ENCODE measurements at regions not wholly inside any gene's neighbourhood (a gene's known extent, or its start where the extent isn't known, plus 50 kb on each side); places are given as distances from the start of the nearest gene placed in this dataset.

DNA sequence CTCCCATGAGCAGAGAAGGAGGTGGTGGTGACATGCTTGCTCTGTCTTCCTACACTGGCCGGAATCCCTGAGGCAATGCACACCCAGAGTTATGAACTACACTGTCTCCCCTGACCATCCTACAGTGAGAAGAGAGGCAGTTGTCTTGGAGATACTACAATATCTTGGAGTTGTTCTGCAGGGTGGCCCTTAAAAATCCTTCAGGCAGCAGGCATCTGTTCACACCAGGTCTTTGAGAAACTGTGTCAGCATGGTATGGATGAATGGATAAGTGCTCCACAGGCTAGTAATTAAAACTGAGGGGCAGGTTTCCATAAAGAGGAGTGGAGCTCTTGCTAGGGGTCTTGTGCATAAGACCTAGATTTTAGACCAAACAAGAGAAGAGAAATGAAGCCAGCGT, 223.7 kb upstream of the COPS8 start:
- H3K27ac ChIP-seq (ENCODE audit: low read depth, low read length): no peak overlapping the region
- no CpG with 5 or more reads among the region's 2 CpGs for WGBS (ENCODE audit: extremely low coverage, insufficient coverage, low lambda C conversion rate)

GRCh38 chr2:236862526-236862925, 223.2 kb upstream of the COPS8 start:
- H3K23ac ChIP-seq (ENCODE audit: low read length): no peak overlapping the region
- H3K27me3 ChIP-seq (ENCODE audit: insufficient read depth, low read length, poor library complexity): no peaks in the 10 kb centered on the region
- DNase-seq: no peak
- H3K9ac ChIP-seq (ENCODE audit: low read length): no peak overlapping the region
- H3K18ac ChIP-seq (ENCODE audit: low read length): no peak overlapping the region
- H4K8ac ChIP-seq (ENCODE audit: low read depth, low read length): no peak overlapping the region
- no CpG with 5 or more reads among the region's 2 CpGs for WGBS (ENCODE audit: extremely low coverage, insufficient coverage, low lambda C conversion rate)
- no peak overlapping the region for H2BK5ac ChIP-seq (ENCODE audit: low read length)
- H3K36me3 ChIP-seq (ENCODE audit: control insufficient read depth, insufficient read depth, low read length): no peaks in the 10 kb centered on the region
- H3K4me3 ChIP-seq (ENCODE audit: low read length): no peak overlapping the region
- no peak overlapping the region for H3K4me2 ChIP-seq (ENCODE audit: low read length)
- H2BK120ac ChIP-seq (ENCODE audit: low read depth, low read length): no peak overlapping the region
- peaks cover 10% of the 10 kb centered on the region for H3K4me1 ChIP-seq (ENCODE audit: control insufficient read depth, low read depth, low read length)
- H2AK5ac ChIP-seq (ENCODE audit: low read length): no peak overlapping the region
- no peaks in the 10 kb centered on the region for H3K79me1 ChIP-seq (ENCODE audit: low read length)
- no peak overlapping the region for H4K5ac ChIP-seq (ENCODE audit: low read length)
- no peak overlapping the region for H3K27ac ChIP-seq (ENCODE audit: low read depth, low read length)
- no peak overlapping the region for H2BK15ac ChIP-seq (replicated peaks; ENCODE audit: low read depth)
- H3K56ac ChIP-seq (ENCODE audit: low read length): no peak overlapping the region
- H3K79me2 ChIP-seq (ENCODE audit: control insufficient read depth, insufficient read depth, low read length): no peaks in the 10 kb centered on the region
- no peak overlapping the region for H3K4ac ChIP-seq (ENCODE audit: low read depth, low read length)

More for the DNA sequence above, 223.7 kb upstream of the COPS8 start:
- no peaks in the 10 kb centered on the region for H3K79me2 ChIP-seq (ENCODE audit: control insufficient read depth, insufficient read depth, low read length)
- no peak overlapping the region for H4K8ac ChIP-seq (ENCODE audit: low read depth, low read length)
- peaks cover 13% of the 10 kb centered on the region for H3K4me1 ChIP-seq (ENCODE audit: control insufficient read depth, low read depth, low read length)
- no peak overlapping the region for H2BK5ac ChIP-seq (ENCODE audit: low read length)
- H3K27me3 ChIP-seq (ENCODE audit: insufficient read depth, low read length, poor library complexity): no peaks in the 10 kb centered on the region
- no peaks in the 10 kb centered on the region for H3K36me3 ChIP-seq (ENCODE audit: control insufficient read depth, insufficient read depth, low read length)
- no peak overlapping the region for H3K56ac ChIP-seq (ENCODE audit: low read length)
- no peak overlapping the region for H3K9ac ChIP-seq (ENCODE audit: low read length)
- H2AK5ac ChIP-seq (ENCODE audit: low read length): no peak overlapping the region
- H2BK120ac ChIP-seq (ENCODE audit: low read depth, low read length): no peak overlapping the region
- H3K79me1 ChIP-seq (ENCODE audit: low read length): no peaks in the 10 kb centered on the region
- H3K18ac ChIP-seq (ENCODE audit: low read length): no peak overlapping the region
- no peak for DNase-seq
- H3K4me3 ChIP-seq (ENCODE audit: low read length): no peak overlapping the region
- H4K5ac ChIP-seq (ENCODE audit: low read length): no peak overlapping the region
- H3K4me2 ChIP-seq (ENCODE audit: low read length): no peak overlapping the region
- H3K23ac ChIP-seq (ENCODE audit: low read length): no peak overlapping the region
- H2BK15ac ChIP-seq (replicated peaks; ENCODE audit: low read depth): no peak overlapping the region
- no peak overlapping the region for H3K4ac ChIP-seq (ENCODE audit: low read depth, low read length)

- no peaks in the 10 kb centered on the region for H3K79me2 ChIP-seq (ENCODE audit: control insufficient read depth, insufficient read depth, low read length)
- WGBS (ENCODE audit: extremely low coverage, insufficient coverage, low lambda C conversion rate): no CpG with 5 or more reads among the region's 9 CpGs
- no peak for DNase-seq
- no peak overlapping the region for H3K9ac ChIP-seq (ENCODE audit: low read length)
- no peak overlapping the region for H3K27ac ChIP-seq (ENCODE audit: low read depth, low read length)
- no peak overlapping the region for H3K4me2 ChIP-seq (ENCODE audit: low read length)
- no peak overlapping the region for H3K56ac ChIP-seq (ENCODE audit: low read length)
- H3K4me3 ChIP-seq (ENCODE audit: low read length): no peak overlapping the region
- no peaks in the 10 kb centered on the region for H3K36me3 ChIP-seq (ENCODE audit: control insufficient read depth, insufficient read depth, low read length)
- H2BK120ac ChIP-seq (ENCODE audit: low read depth, low read length): no peak overlapping the region
- peaks cover 5% of the 10 kb centered on the region for H3K4me1 ChIP-seq (ENCODE audit: control insufficient read depth, low read depth, low read length)
- no peak overlapping the region for H2AK5ac ChIP-seq (ENCODE audit: low read length)
- no peak overlapping the region for H3K4ac ChIP-seq (ENCODE audit: low read depth, low read length)
- H3K27me3 ChIP-seq (ENCODE audit: insufficient read depth, low read length, poor library complexity): no peaks in the 10 kb centered on the region
- no peak overlapping the region for H2BK5ac ChIP-seq (ENCODE audit: low read length)
- H3K79me1 ChIP-seq (ENCODE audit: low read length): no peaks in the 10 kb centered on the region
- H3K23ac ChIP-seq (ENCODE audit: low read length): no peak overlapping the region
- H3K18ac ChIP-seq (ENCODE audit: low read length): no peak overlapping the region
- no peak overlapping the region for H4K8ac ChIP-seq (ENCODE audit: low read depth, low read length)
- H4K5ac ChIP-seq (ENCODE audit: low read length): no peak overlapping the region
- no peak overlapping the region for H2BK15ac ChIP-seq (replicated peaks; ENCODE audit: low read depth)
These were observed 222.5 kb upstream of the COPS8 start for GRCh38 chr2:236862961-236863728.

DNA sequence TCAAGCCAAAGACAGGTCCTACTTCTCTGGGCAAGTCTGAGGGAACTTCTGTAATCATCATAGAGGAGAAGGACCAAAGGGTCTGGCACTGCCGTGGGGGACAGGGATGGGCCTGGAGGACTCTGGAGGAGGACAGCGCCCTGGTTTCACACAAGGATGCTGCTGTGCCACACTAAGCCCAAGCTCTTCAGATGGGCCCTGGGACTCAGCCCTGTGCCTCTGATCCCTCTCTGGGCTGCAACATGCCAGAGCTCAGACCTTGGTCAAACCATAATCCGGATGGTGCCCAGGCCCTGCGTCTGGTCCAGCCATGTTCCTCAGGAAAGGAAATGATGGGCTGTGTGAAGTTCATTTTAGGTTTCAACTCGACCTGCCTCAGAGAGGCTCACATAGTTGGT, 222.0 kb upstream of the COPS8 start:
- Histone ChIP-seq H4K5ac (ENCODE audit: low read length) (no peak overlapping the region), H2BK120ac (ENCODE audit: low read depth, low read length) (no peak overlapping the region), H3K27me3 (ENCODE audit: insufficient read depth, low read length, poor library complexity) (no peaks in the 10 kb centered on the region), H2BK5ac (ENCODE audit: low read length) (no peak overlapping the region), H3K79me1 (ENCODE audit: low read length) (no peaks in the 10 kb centered on the region), H3K18ac (ENCODE audit: low read length) (no peak overlapping the region), H3K23ac (ENCODE audit: low read length) (no peak overlapping the region), H3K27ac (ENCODE audit: low read depth, low read length) (no peak overlapping the region), H3K4me3 (ENCODE audit: low read length) (no peak overlapping the region), H3K4me2 (ENCODE audit: low read length) (no peak overlapping the region), H2BK15ac (replicated peaks; ENCODE audit: low read depth) (no peak overlapping the region), H3K56ac (ENCODE audit: low read length) (no peak overlapping the region), H4K8ac (ENCODE audit: low read depth, low read length) (no peak overlapping the region), H2AK5ac (ENCODE audit: low read length) (no peak overlapping the region), H3K4ac (ENCODE audit: low read depth, low read length) (no peak overlapping the region), H3K79me2 (ENCODE audit: control insufficient read depth, insufficient read depth, low read length) (no peaks in the 10 kb centered on the region), H3K9ac (ENCODE audit: low read length) (no peak overlapping the region), H3K36me3 (ENCODE audit: control insufficient read depth, insufficient read depth, low read length) (no peaks in the 10 kb centered on the region), H3K4me1 (ENCODE audit: control insufficient read depth, low read depth, low read length) (peaks cover 5% of the 10 kb centered on the region)
- no peak for DNase-seq
- WGBS (ENCODE audit: extremely low coverage, insufficient coverage, low lambda C conversion rate): no CpG with 5 or more reads among the region's 5 CpGs

- Histone ChIP-seq H3K27ac (ENCODE audit: low read depth, low read length) (no peak overlapping the region), H3K4me2 (ENCODE audit: low read length) (no peak overlapping the region), H2BK120ac (ENCODE audit: low read depth, low read length) (no peak overlapping the region), H4K8ac (ENCODE audit: low read depth, low read length) (no peak overlapping the region), H3K4me3 (ENCODE audit: low read length) (no peak overlapping the region), H3K36me3 (ENCODE audit: control insufficient read depth, insufficient read depth, low read length) (no peaks in the 10 kb centered on the region), H2BK5ac (ENCODE audit: low read length) (no peak overlapping the region), H3K4ac (ENCODE audit: low read depth, low read length) (no peak overlapping the region), H2AK5ac (ENCODE audit: low read length) (no peak overlapping the region), H3K18ac (ENCODE audit: low read length) (no peak overlapping the region), H3K23ac (ENCODE audit: low read length) (no peak overlapping the region), H3K79me2 (ENCODE audit: control insufficient read depth, insufficient read depth, low read length) (no peaks in the 10 kb centered on the region), H3K27me3 (ENCODE audit: insufficient read depth, low read length, poor library complexity) (no peaks in the 10 kb centered on the region), H4K5ac (ENCODE audit: low read length) (no peak overlapping the region), H2BK15ac (replicated peaks; ENCODE audit: low read depth) (no peak overlapping the region), H3K56ac (ENCODE audit: low read length) (no peak overlapping the region), H3K79me1 (ENCODE audit: low read length) (no peaks in the 10 kb centered on the region), H3K9ac (ENCODE audit: low read length) (no peak overlapping the region), H3K4me1 (ENCODE audit: control insufficient read depth, low read depth, low read length) (peaks cover 2% of the 10 kb centered on the region)
- no CpG with 5 or more reads among the region's 2 CpGs for WGBS (ENCODE audit: extremely low coverage, insufficient coverage, low lambda C conversion rate)
- no peak for DNase-seq
These were observed 220.6 kb upstream of the COPS8 start for GRCh38 chr2:236865052-236865451.

Measured in mesendoderm (in vitro differentiated cells).